HG02571 (cell line): ENCODE measurements at regions not wholly inside any gene's neighbourhood (a gene's known extent, or its start where the extent isn't known, plus 50 kb on each side); places are given as distances from the start of the nearest gene placed in this dataset.

Source experiments
- ATAC-seq: cut with Tn5 transposase; IDR thresholded peaks from one replicate; pipeline ENCODE4 v1.9.1; 2021; ENCODE audit warnings: mild to moderate bottlenecking, moderate library complexity; ENCODE audit not compliant: unreplicated experiment

DNA sequence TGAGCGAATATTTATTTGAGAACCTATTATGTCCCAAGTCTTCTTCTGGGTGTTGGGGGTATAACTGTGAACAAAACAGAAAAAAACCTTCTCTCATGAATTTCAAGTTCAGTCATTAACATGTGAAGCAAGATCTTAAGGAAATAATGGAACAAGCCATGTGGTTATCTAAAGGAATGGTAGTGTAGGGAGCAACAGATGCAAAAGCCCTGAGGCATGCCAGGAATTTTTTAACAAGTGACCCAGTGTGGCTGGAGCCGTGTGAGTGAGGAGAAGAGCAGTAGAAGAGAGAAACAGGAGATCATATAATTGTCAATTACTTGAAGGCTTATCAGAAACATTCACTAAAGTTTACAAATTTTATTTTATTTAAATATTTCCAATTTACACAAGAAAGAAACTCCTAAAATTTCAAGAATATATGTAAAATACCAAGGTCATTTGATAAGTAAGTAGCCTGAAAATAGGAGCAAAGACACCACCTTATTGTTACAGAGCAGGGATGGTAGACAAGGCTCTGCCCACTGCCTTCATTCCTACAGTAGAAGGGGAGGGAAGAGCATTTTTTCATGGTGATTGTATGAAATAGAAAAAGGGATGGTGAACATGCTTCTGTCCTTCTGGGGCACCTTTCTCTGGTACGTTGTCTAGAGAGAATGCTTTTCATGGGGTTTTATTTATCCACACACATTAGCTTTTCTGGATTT lies 345.1 kb downstream of the PLOD2 start:
- ATAC-seq = no peak

DNA sequence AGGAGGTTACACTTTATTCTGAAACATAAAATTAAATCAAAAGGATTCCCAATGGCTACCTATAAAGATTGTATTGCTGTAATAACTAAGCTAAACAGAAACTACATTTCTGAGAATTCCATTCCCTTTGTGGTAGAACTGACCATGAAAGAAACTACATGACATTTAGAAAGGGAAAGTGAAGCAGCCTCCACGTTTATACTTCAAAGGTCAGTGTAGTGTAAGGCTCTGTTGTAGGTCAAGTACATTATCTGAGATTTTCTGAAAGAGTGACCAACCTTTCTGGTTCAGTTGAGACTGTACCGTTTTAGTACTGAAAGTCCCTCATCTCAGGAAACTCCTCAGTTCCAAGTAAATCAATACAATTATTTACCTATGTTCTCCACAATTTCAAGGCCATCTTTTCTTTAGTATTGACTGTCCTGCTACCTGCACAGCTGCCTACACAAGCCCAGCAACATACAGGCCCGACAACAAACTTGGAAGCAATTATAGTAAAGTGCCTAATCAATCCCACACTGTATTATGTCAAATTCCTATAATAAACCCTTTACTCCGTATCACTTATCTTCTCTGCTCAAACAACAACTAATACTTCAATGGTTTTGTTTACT lies 343.0 kb downstream of the PLOD2 start:
- ATAC-seq = no peak

DNA sequence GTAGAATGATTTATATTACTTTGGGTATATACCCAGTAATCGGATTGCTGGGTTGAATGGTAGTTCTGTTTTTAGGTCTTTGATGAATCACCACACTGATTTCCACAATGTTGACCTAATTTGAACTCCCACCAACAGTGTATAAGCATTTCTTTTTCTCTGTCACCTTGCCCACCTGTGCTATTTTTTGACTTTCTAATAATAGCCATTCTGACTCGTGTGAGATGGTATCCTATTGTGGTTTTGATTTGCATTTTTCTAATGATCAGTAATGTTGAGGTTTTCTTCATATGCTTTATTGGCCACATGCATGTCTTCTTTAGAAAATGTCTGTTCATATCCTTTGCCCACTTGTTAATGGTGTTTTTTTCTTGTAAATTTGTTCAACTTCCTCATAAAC lies 340.8 kb downstream of the PLOD2 start:
- ATAC-seq = no peak

DNA sequence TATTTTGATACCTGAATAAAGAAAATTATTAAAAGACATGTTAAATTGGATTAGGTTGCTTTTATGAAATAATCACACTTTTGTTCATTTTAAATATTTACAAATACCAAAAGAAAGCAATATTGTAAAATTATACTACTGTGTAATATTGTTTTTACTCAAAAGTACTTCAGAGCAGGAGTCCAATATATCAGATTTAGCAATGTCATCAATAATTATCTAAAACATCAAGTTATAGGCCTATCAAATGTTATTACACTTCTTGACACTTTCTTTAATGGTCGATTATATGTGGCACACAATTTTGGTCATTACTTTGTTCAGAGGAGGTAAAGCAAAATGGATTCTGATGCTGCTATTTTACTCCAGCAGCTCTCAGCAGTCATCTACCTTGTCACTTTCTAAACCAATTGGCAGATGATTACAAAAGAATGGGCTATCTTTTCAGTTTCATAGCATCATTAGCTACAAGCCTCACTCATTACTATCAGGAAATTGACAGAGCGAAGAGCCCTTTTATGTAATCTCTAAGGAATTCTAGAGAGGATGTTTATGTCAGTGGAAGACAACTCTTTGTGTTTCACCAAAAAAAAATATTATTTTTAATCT lies 318.6 kb downstream of the PLOD2 start:
- no peak for ATAC-seq

DNA sequence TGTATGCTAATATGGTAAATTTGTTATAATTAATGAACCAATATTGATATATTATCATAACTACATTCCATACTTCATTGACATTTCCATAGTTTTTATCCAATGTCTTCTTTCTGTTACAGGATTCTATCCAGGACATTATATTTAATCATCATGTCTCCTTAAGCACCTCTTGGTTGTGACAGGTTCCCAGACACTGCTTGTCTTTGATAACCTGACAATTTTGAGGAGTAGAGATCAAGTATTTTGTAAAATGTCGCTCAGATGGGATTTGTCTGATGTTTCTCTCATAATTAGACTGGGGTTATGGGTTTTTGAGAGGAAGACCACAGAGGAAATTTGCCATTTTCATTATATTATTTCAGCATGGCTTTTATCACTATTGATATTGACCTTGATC lies 317.4 kb downstream of the PLOD2 start:
- ATAC-seq = no peak

DNA sequence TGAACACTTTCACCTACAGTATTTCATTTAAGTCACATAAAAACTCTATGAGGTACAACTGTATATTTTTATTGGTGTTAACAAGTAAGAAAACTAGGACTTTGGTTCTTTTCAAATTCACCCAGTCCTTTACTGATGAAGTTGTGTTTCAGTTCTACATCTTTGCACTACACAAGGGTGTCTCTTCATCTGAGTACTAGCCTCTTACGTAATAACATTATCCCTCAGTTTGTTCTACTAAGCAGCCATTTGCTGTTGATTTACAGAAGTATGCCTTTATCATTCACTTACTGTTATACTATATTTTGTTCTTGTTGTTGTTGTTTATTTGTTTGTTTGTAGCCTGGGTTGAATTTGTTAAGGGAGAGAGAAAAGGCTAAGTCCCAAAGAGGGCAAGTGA lies 311.9 kb downstream of the PLOD2 start:
- ATAC-seq = no peak

DNA sequence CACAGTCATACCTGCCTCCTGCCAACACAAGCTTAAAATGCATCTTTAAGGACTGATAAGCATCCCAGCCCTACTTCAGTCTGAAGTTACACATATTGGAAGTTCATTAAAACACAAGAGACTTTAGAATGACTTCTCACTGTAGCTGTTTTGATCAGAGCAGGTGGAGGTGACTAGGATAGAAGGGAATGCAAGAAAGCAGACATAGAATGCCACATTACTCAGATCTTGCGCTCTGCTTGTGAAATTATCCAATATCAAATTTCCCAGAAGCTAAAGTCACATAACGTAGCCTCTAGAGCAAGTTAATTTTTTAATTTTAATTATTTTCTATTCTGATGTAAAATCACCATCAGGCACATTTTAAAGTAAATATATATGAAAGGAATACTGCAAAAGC lies 306.5 kb downstream of the PLOD2 start:
- no peak for ATAC-seq

DNA sequence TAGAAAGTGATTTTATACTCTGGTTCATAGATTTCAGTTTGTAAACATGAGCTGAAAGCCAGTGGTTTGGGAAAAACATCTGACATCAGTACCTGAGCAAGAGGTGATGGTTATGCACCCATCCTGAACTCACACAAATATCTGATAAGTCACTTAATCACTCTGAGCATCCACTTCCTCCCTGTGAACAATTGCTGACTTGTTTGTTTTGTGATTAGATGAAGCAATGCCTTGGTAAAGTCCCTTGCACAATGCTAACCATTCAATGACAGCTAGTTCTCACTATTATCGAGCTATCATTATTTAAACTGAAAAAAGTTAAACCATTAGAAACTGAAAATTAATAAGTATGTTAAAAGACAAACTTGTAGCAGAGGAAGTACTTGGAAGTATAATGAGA lies 303.0 kb downstream of the PLOD2 start:
- ATAC-seq = no peak

DNA sequence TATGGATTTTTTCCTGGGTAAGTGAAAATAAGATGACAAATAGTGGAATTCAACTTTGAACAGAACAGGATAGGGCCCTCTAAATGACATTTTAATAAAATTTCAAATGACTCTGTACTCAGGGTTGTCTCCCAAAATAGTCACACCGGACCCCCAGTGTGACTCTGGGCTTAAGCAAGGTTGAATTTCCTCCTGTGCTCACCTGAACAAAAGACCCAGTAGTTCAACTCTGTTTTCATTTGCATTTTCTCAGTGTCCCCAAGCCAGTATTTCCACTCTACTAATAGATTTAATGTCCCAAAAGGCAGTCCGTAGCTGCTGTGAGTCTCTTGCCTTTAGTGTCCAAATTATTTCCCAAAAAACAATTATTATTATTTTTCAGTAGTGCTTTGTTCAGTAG lies 296.6 kb downstream of the PLOD2 start:
- no peak for ATAC-seq

DNA sequence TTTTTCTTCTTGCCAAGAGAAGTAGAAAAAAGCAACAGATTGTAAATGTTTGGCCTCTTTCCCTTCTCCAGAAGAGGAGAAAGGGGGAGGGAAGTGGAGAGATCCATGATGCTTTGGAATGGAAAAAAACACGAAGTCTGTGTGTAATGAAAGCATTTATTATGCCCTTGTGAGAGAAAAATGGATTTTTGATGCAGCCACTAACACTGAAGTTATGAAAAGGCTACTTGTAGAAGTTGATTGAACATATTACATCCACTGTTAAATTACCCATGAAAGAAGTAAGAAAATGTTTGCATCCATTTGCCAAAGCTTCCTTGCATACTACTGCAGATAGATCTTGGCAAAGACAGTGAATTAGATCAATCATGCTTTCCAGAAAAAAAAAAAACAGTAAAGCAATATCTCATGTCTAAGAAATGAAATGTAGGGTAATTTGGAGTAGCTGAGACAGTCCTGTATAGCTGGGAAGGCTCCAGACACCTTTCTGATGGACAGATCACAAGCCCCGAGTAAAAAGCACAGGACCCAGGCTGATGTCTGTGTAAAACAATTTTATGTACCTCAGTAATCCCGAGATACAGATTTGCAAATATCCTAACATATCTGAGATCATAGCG lies 295.5 kb downstream of the PLOD2 start:
- no peak for ATAC-seq

DNA sequence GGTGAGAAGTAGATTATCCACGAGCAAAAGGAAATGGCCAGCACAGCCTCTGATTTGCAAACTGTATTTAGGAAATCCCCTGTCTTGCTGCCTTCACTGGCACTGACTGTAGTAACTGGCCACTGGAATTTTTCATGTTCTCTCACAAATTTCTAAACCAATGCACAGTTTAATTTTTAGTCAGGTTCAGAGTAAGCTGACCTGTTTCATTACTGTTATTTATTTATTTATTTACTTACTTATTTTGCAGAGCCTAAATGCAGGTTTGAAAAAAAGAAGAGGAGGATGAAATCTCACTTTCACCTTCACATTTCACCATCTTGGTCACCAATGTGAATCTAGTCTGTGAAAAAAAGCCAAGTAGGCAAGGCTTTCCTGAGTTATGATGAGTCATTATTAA lies 291.0 kb downstream of the PLOD2 start:
- no peak for ATAC-seq

DNA sequence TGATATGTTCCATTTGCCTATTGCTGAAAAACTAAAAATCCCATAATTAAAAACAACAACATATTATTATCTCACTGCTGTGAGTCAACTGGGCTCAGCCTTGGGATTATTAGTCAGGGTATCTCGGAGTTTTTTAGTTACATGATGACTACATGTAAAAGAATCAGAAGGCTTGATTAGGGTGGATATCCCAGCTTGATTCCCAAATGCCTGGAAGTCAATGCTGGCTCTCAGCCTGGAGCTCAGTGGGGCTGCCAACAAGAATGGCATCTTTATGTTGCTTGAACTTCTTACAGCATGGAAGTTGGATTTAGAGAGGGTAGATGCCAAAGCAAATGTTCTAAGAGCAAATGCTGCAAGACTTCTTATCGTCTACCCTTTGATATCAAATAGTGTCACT lies 278.5 kb downstream of the PLOD2 start:
- no peak for ATAC-seq

DNA sequence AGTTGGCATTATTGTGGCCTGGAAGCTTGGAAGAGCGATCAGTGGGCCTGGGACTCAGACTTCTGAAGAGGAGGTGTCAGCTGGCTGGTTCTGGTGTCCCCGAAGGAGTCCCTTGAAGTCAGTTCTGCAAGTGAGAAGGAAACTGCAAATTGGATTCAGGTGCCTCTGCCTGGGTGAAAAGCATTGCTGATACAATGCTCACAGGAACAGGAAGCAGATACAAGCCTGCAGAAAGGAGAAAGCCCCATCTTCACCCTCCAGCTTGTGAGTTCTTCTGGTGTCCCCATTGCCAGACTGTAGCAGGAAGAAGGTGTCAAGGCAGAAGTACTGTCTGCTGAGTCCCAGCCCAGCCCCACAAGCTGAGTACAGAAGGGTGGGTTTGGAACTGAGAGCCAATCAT lies 271.3 kb downstream of the PLOD2 start:
- no peak for ATAC-seq

DNA sequence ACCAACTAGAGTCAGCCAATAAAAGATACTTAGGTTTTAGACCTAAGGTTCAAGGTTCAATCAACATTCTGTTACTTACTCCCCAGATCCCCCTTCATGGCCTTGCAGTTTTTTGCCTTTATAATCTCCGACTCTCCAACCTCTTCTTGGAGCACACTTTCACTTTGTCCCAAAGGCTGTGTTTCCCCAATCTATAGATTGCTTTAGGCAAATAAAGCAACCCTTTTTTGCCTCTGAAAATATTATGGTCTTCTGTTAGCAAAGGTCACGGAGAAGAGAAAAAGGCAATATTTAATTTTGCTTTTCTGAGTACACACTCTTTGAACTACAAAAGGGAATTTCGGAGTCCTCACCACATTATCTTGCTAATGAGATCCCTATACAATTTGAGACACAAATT lies 268.1 kb downstream of the PLOD2 start:
- ATAC-seq = no peak

DNA sequence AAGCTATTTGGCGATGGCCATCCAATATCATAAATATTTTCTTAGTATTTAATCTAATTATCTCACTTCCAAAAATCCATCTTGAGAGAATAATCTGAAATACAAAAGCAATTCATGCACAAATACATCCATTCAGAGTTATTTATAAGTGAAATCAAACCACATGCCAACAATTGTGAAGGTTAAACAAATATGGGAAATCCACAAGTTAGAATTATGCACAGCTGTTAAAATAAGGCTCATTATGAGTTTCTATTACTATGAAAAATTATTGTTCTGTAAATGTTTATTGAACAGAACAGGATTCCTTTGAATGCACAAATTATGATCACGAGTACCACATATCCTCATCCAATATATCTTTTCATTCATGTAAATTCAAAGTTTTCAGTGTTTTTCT lies 267.7 kb downstream of the PLOD2 start:
- ATAC-seq = no peak

DNA sequence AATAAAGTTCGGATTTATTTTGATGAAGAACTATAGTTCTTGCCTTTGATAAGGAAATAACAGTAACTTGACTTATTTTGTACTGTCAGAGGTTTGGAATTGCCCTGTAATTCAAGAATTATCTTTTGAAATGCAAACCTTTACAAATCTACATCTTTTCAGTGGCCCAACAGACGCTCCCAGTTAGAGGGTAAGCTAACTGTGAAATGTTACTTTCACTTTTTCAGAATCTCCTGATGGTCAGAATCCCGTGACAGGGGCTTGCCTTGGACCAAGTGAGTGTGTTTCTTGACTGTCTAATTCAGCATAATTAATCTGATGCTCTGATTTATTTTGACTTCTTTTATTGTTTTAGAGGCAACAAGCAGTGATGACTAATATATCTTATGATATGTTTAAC lies 262.5 kb downstream of the PLOD2 start:
- ATAC-seq = no peak

DNA sequence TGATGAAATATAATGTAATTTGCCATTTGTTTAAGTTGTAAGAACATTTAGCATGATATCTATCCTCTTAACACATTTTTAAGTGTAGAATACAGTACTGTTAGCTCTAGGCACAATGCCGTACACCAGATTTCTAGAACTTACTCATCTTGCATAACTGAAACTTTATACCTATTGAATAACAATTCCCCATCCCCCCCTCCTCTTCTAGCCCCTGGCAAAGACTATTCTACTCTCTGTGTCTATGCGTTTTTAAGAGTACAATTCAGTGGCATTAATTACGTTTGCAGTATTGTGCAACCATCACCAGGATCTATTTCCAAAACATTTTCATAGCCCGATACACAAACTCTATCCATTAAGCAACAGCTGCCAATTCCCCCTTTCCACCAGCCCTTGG lies 261.7 kb downstream of the PLOD2 start:
- no peak for ATAC-seq

DNA sequence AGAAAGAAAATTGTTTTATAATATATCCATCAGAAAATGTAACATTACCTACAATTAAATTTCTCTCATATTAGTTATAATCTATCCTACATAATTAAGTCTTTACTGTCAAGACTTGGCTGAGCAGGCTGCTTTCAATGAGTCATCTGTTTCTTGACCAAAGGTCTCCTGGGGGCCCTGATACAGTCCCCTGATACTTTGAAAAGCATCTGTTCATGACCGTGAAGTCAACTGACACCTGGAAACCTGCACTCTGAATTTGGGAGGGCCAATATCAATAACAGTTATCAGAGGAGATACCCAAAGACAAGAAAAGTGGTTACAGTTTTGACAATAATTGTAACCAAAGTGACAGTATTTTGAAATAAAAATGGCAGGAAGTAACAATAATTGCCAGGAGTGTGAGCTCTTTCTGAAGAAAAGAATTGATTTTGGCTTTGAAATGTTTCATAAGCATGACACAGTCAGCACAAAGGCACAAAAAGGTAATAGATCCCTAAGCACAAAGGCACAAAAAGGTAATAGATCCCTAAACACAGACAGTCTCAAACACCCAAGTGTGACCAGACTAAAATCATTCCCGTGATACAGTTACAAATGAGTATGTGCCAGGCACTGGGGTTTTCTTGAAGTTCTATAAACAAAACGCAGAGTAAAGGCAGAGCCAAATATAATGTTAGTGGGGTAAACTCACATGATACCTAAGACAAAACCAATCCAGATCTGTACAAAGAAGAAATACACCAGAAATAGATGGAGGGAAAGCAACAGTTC lies 260.7 kb downstream of the PLOD2 start:
- ATAC-seq = peak; percentile 71

DNA sequence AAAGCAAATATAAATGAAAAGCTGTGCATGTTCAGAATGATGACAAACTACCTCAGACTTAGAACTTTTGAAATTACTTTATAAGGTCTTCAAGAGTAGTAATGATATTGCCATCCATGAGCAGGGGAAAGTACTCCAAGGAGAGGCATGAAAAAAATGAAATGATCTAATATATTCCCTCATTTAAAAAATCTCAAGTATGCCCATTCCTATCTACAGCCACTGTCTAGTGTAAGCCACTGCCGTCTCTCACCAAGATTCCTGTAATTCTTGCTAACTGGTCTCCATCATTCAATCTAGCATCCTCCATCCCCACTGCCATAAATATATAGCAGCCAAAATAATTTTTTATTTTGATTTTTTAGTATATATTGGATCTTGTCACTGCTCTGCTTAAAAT lies 258.8 kb downstream of the PLOD2 start:
- ATAC-seq = no peak

DNA sequence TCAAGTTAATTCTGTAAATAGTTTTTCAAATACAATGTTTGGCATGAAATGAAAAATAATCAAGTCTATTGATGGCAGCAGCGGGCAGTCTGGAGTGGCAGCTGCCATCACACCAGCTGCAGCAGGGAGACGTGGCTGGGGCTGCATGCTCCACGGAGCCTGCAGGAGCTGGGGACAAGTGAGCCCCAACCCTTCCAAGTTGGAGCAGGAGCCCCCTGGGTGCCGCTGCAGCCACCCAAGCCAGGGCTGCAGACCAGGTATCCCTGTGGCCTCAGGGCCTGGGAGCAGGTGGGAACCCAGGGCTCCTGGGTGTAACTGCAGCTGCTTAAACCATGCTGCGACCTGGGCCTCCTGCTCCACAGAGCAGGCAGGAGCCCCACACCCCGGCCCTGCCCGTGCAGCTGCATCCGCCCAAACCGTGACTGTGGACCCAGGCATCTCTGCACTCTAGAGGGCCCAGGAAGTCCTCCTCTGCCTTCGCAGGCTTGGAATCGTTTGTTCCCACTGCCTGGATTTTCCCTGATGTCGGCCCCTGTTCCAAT lies 257.4 kb downstream of the PLOD2 start:
- ATAC-seq = no peak

DNA sequence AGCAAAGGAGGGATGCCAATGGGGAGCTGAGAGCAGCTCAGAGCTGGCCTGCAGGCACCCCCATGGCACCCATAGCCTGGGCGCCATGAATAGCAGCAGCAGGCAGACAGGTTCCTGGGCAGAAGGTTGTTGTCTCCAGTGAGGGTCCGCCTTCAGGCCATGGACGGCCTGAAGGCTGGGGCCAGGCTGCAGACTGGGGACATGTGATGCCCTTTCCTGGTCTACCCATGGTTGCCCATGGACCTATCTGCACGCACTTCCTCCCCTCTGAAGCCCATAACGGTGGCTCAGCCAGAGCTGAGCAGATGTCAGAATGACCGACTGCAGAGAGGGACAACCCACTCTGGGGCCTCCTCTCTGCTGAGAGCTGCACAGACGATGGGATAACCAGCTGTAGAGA lies 256.8 kb downstream of the PLOD2 start:
- ATAC-seq = no peak
